ENCODE measurements at regions not wholly inside any gene's neighbourhood (a gene's known extent, or its start where the extent isn't known, plus 50 kb on each side); places are given as distances from the start of the nearest gene placed in this dataset.

DNA sequence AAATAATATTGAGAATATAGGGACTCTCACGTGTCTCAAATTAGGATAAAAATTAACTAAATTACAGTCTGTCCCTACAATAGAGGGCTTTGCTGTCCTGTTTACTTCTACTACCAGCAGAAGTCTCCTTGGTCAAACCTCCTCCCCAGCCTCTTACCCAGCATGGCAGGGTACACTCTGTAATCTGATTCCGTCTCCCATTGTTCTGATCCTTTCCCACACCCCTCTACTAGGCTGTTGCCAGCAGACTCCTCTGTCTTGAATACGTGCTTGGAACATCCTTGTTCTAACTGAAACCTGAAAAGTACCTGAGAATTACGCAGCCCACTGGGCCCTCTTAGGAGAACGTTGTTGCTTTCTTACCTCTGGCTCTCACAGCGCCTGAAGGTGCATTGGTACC is 112.2 kb upstream of the PREP start:
- H3K27ac ChIP-seq (ENCODE audit: low read depth, low read length) = no peak overlapping the region
- no peaks in the 10 kb centered on the region for H3K4me1 ChIP-seq (ENCODE audit: control insufficient read depth, insufficient read depth, low read length)
- no peak overlapping the region for H3K9ac ChIP-seq (ENCODE audit: low read length)
- H3K4me3 ChIP-seq (ENCODE audit: low read depth, low read length) = no peak overlapping the region
- H3K27me3 ChIP-seq (ENCODE audit: control insufficient read depth, insufficient read depth, low read length) = no peaks in the 10 kb centered on the region
- no peaks in the 10 kb centered on the region for H3K36me3 ChIP-seq (ENCODE audit: control insufficient read depth, insufficient read depth, low read length)
- H3K9me3 ChIP-seq (ENCODE audit: control insufficient read depth, insufficient read depth, low read depth, low read length) = no peaks in the 10 kb centered on the region

DNA sequence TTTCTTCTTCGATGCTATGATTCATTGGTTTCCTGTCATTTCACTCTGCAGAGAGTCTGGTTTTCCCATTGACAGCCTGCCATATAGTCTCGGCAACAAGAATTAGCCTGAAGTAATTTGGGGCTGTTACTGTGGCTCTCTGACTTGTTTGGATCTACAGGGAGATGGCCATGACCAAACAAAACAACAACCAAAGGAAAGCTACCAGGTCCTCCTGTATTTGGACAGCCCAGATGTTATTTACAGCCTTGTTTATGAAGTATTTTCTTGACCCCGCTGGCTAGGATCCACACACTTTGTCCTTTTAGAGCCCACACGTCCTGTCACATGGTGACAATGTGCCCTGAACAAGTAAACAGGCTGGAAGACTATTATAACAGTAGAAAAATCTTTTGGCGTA is 111.4 kb upstream of the PREP start:
- no peak overlapping the region for H3K9ac ChIP-seq (ENCODE audit: low read length)
- no peak overlapping the region for H3K4me3 ChIP-seq (ENCODE audit: low read depth, low read length)
- H3K9me3 ChIP-seq (ENCODE audit: control insufficient read depth, insufficient read depth, low read depth, low read length) = no peaks in the 10 kb centered on the region
- H3K36me3 ChIP-seq (ENCODE audit: control insufficient read depth, insufficient read depth, low read length) = no peaks in the 10 kb centered on the region
- no peaks in the 10 kb centered on the region for H3K27me3 ChIP-seq (ENCODE audit: control insufficient read depth, insufficient read depth, low read length)
- H3K4me1 ChIP-seq (ENCODE audit: control insufficient read depth, insufficient read depth, low read length) = no peaks in the 10 kb centered on the region
- H3K27ac ChIP-seq (ENCODE audit: low read depth, low read length) = no peak overlapping the region

GRCh38 chr6:105511639-105512038 is 108.8 kb upstream of the PREP start:
- Histone ChIP-seq H3K27me3 (ENCODE audit: control insufficient read depth, insufficient read depth, low read length) (no peaks in the 10 kb centered on the region), H3K4me3 (ENCODE audit: low read depth, low read length) (no peak overlapping the region), H3K9me3 (ENCODE audit: control insufficient read depth, insufficient read depth, low read depth, low read length) (no peaks in the 10 kb centered on the region), H3K9ac (ENCODE audit: low read length) (no peak overlapping the region), H3K27ac (ENCODE audit: low read depth, low read length) (no peak overlapping the region), H3K36me3 (ENCODE audit: control insufficient read depth, insufficient read depth, low read length) (no peaks in the 10 kb centered on the region), H3K4me1 (ENCODE audit: control insufficient read depth, insufficient read depth, low read length) (no peaks in the 10 kb centered on the region)

DNA sequence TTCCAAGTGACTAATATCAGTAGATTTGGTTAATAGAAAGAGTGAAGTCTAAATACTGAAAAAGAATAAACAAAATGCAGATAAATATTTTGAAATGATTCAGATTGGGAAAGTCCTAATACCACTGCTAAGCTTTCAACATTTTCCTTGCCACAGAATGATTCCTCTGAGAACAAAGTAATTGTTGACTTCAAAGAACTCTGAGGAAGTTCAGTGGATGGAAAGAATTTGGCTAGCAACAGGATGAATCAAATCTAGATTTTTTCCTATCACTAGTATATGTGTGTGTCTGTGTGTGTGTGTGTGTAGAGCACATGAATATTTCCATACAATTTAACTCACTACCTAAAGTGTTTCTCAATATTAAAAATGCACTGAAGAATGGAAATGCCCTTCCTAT is 107.9 kb upstream of the PREP start:
- no peaks in the 10 kb centered on the region for H3K27me3 ChIP-seq (ENCODE audit: control insufficient read depth, insufficient read depth, low read length)
- no peaks in the 10 kb centered on the region for H3K4me1 ChIP-seq (ENCODE audit: control insufficient read depth, insufficient read depth, low read length)
- H3K36me3 ChIP-seq (ENCODE audit: control insufficient read depth, insufficient read depth, low read length) = no peaks in the 10 kb centered on the region
- H3K4me3 ChIP-seq (ENCODE audit: low read depth, low read length) = no peak overlapping the region
- H3K27ac ChIP-seq (ENCODE audit: low read depth, low read length) = no peak overlapping the region
- H3K9me3 ChIP-seq (ENCODE audit: control insufficient read depth, insufficient read depth, low read depth, low read length) = no peaks in the 10 kb centered on the region
- no peak overlapping the region for H3K9ac ChIP-seq (ENCODE audit: low read length)

GRCh38 chr6:105509506-105510331 is 106.8 kb upstream of the PREP start:
- no peaks in the 10 kb centered on the region for H3K9me3 ChIP-seq (ENCODE audit: control insufficient read depth, insufficient read depth, low read depth, low read length)
- no peaks in the 10 kb centered on the region for H3K4me1 ChIP-seq (ENCODE audit: control insufficient read depth, insufficient read depth, low read length)
- no peak overlapping the region for H3K4me3 ChIP-seq (ENCODE audit: low read depth, low read length)
- no peak overlapping the region for H3K9ac ChIP-seq (ENCODE audit: low read length)
- no peaks in the 10 kb centered on the region for H3K27me3 ChIP-seq (ENCODE audit: control insufficient read depth, insufficient read depth, low read length)
- H3K36me3 ChIP-seq (ENCODE audit: control insufficient read depth, insufficient read depth, low read length) = no peaks in the 10 kb centered on the region
- no peak overlapping the region for H3K27ac ChIP-seq (ENCODE audit: low read depth, low read length)

- Histone ChIP-seq H3K4me1 (ENCODE audit: control insufficient read depth, insufficient read depth, low read length) (no peaks in the 10 kb centered on the region), H3K4me3 (ENCODE audit: low read depth, low read length) (no peak overlapping the region), H3K27me3 (ENCODE audit: control insufficient read depth, insufficient read depth, low read length) (no peaks in the 10 kb centered on the region), H3K36me3 (ENCODE audit: control insufficient read depth, insufficient read depth, low read length) (no peaks in the 10 kb centered on the region), H3K9me3 (ENCODE audit: control insufficient read depth, insufficient read depth, low read depth, low read length) (no peaks in the 10 kb centered on the region), H3K9ac (ENCODE audit: low read length) (no peak overlapping the region), H3K27ac (ENCODE audit: low read depth, low read length) (no peak overlapping the region)
Observed at GRCh38 chr6:105507811-105508210, 104.9 kb upstream of the PREP start.

DNA sequence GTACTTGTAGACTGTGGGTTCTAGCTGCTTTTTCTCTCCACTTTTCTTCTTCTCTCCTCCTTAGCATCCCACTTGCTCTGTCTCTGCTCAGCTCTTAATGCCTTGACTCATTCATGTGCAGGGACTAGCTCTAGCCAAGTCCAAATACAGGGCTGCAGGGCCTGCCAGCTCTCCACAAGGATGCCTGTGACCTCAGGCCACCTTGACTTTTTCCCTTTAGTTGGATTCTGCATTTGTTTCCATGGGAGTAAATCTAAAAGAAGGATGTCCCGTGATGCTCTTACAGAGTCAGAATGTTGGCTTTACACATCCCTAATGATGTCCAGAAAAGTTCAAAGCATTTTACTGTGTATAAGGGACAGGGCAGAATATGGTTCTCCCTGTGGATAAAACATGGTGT is 101.8 kb upstream of the PREP start:
- H3K9ac ChIP-seq (ENCODE audit: low read length) = no peak overlapping the region
- no peak overlapping the region for H3K4me3 ChIP-seq (ENCODE audit: low read depth, low read length)
- H3K36me3 ChIP-seq (ENCODE audit: control insufficient read depth, insufficient read depth, low read length) = no peaks in the 10 kb centered on the region
- H3K9me3 ChIP-seq (ENCODE audit: control insufficient read depth, insufficient read depth, low read depth, low read length) = no peaks in the 10 kb centered on the region
- no peaks in the 10 kb centered on the region for H3K27me3 ChIP-seq (ENCODE audit: control insufficient read depth, insufficient read depth, low read length)
- no peak overlapping the region for H3K27ac ChIP-seq (ENCODE audit: low read depth, low read length)
- no peaks in the 10 kb centered on the region for H3K4me1 ChIP-seq (ENCODE audit: control insufficient read depth, insufficient read depth, low read length)

DNA sequence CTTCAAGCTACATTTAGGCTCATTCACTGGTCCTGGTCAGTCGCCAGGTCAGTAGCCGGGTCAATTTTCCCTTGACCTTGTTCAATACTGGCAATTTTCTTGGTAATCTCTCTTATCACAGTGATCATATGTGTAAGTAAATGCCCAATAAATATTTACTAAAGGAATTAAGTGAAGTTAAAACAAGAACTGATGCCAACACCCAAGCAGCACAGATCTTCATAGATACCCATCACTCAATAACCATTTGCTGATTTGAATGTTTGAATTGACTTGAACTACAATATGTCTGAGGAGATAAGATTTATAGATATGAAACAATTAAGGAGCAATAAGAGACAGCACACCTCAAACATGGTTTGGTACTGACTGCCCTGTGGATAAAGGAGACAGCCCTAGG is 100.8 kb upstream of the PREP start:
- Histone ChIP-seq H3K9ac (ENCODE audit: low read length) (no peak overlapping the region), H3K27ac (ENCODE audit: low read depth, low read length) (no peak overlapping the region), H3K9me3 (ENCODE audit: control insufficient read depth, insufficient read depth, low read depth, low read length) (no peaks in the 10 kb centered on the region), H3K27me3 (ENCODE audit: control insufficient read depth, insufficient read depth, low read length) (no peaks in the 10 kb centered on the region), H3K4me3 (ENCODE audit: low read depth, low read length) (no peak overlapping the region), H3K36me3 (ENCODE audit: control insufficient read depth, insufficient read depth, low read length) (no peaks in the 10 kb centered on the region), H3K4me1 (ENCODE audit: control insufficient read depth, insufficient read depth, low read length) (no peaks in the 10 kb centered on the region)

- Histone ChIP-seq H3K36me3 (ENCODE audit: control insufficient read depth, insufficient read depth, low read length) (no peaks in the 10 kb centered on the region), H3K9me3 (ENCODE audit: control insufficient read depth, insufficient read depth, low read depth, low read length) (no peaks in the 10 kb centered on the region), H3K4me3 (ENCODE audit: low read depth, low read length) (no peak overlapping the region), H3K27ac (ENCODE audit: low read depth, low read length) (no peak overlapping the region), H3K4me1 (ENCODE audit: control insufficient read depth, insufficient read depth, low read length) (no peaks in the 10 kb centered on the region), H3K9ac (ENCODE audit: low read length) (no peak overlapping the region), H3K27me3 (ENCODE audit: control insufficient read depth, insufficient read depth, low read length) (no peaks in the 10 kb centered on the region)
Observed at GRCh38 chr6:105501826-105502344, 99.0 kb upstream of the PREP start.

DNA sequence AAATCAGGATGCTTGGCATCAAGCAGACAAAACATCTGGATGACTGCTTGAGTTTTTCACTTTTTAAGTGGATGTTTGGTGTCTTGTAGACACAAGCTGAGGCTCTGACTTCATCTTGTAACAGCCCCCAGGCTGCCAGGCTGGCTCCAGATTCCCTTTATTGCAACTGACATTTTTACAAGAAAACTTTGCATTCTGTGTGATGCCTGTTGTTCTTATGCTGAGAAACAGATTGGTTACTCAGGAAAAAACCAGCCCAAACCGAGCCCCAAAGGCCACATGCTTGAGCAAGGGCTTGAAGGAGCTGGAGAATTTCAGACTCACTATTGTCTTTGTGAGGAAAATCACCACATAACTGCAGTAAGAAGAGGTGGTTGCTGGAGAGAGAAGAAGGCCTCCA is 98.4 kb upstream of the PREP start:
- Histone ChIP-seq H3K36me3 (ENCODE audit: control insufficient read depth, insufficient read depth, low read length) (no peaks in the 10 kb centered on the region), H3K9ac (ENCODE audit: low read length) (no peak overlapping the region), H3K27ac (ENCODE audit: low read depth, low read length) (no peak overlapping the region), H3K9me3 (ENCODE audit: control insufficient read depth, insufficient read depth, low read depth, low read length) (no peaks in the 10 kb centered on the region), H3K27me3 (ENCODE audit: control insufficient read depth, insufficient read depth, low read length) (no peaks in the 10 kb centered on the region), H3K4me1 (ENCODE audit: control insufficient read depth, insufficient read depth, low read length) (no peaks in the 10 kb centered on the region), H3K4me3 (ENCODE audit: low read depth, low read length) (no peak overlapping the region)

- Histone ChIP-seq H3K9me3 (ENCODE audit: control insufficient read depth, insufficient read depth, low read depth, low read length) (no peaks in the 10 kb centered on the region), H3K27me3 (ENCODE audit: control insufficient read depth, insufficient read depth, low read length) (no peaks in the 10 kb centered on the region), H3K36me3 (ENCODE audit: control insufficient read depth, insufficient read depth, low read length) (no peaks in the 10 kb centered on the region), H3K27ac (ENCODE audit: low read depth, low read length) (no peak overlapping the region), H3K9ac (ENCODE audit: low read length) (no peak overlapping the region), H3K4me3 (ENCODE audit: low read depth, low read length) (no peak overlapping the region), H3K4me1 (ENCODE audit: control insufficient read depth, insufficient read depth, low read length) (no peaks in the 10 kb centered on the region)
Observed at GRCh38 chr6:105500693-105501092, 97.8 kb upstream of the PREP start.

All from HUES6 (cell line).